ENCODE measurements at regions not wholly inside any gene's neighbourhood (a gene's known extent, or its start where the extent isn't known, plus 50 kb on each side); places are given as distances from the start of the nearest gene placed in this dataset.

GRCh38 chr22:48653929-48654328, 1173.7 kb downstream of the BRD1 start:
- no peak for DNase-seq (ENCODE audit: low spot score)

- no peak for DNase-seq (ENCODE audit: low spot score)
Measured at GRCh38 chr22:48653306-48653705, 1174.4 kb downstream of the BRD1 start.

- no peak for DNase-seq (ENCODE audit: low spot score)
Measured at GRCh38 chr22:48652796-48653195, 1174.9 kb downstream of the BRD1 start.

- no peak for DNase-seq (ENCODE audit: low spot score)
Measured at GRCh38 chr22:48651981-48652538, 1175.6 kb downstream of the BRD1 start.

- no peak for DNase-seq (ENCODE audit: low spot score)
Measured at GRCh38 chr22:48651036-48651890, 1176.4 kb downstream of the BRD1 start.

- no peak for DNase-seq (ENCODE audit: low spot score)
Measured at GRCh38 chr22:48650323-48651035, 1177.2 kb downstream of the BRD1 start.

- DNase-seq (ENCODE audit: low spot score), result no peak
Measured at GRCh38 chr22:48649466-48649865, 1178.2 kb downstream of the BRD1 start.

- DNase-seq (ENCODE audit: low spot score), result no peak
Measured at GRCh38 chr22:48649031-48649430, 1178.6 kb downstream of the BRD1 start.

GRCh38 chr22:48647606-48648515, 1179.8 kb downstream of the BRD1 start:
- no peak for DNase-seq (ENCODE audit: low spot score)

- DNase-seq (ENCODE audit: low spot score), result no peak
Measured at GRCh38 chr22:48647051-48647450, 1180.6 kb downstream of the BRD1 start.

GRCh38 chr22:48646216-48646925, 1181.3 kb downstream of the BRD1 start:
- no peak for DNase-seq (ENCODE audit: low spot score)

- no peak for DNase-seq (ENCODE audit: low spot score)
Measured at GRCh38 chr22:48645766-48646165, 1181.9 kb downstream of the BRD1 start.

- no peak for DNase-seq (ENCODE audit: low spot score)
Measured at GRCh38 chr22:48644997-48645396, 1182.7 kb downstream of the BRD1 start.

- no peak for DNase-seq (ENCODE audit: low spot score)
Measured at GRCh38 chr22:48644108-48644507, 1183.6 kb downstream of the BRD1 start.

- no peak for DNase-seq (ENCODE audit: low spot score)
Measured at GRCh38 chr22:48643066-48643731, 1184.5 kb downstream of the BRD1 start.

GRCh38 chr22:48642550-48642949, 1185.1 kb downstream of the BRD1 start:
- no peak for DNase-seq (ENCODE audit: low spot score)

GRCh38 chr22:48641906-48642475, 1185.7 kb downstream of the BRD1 start:
- DNase-seq (ENCODE audit: low spot score), result no peak

- DNase-seq (ENCODE audit: low spot score), result no peak
Measured at GRCh38 chr22:48640890-48641841, 1186.5 kb downstream of the BRD1 start.
